ENCODE measurements at regions not wholly inside any gene's neighbourhood (a gene's known extent, or its start where the extent isn't known, plus 50 kb on each side); places are given as distances from the start of the nearest gene placed in this dataset.

DNA sequence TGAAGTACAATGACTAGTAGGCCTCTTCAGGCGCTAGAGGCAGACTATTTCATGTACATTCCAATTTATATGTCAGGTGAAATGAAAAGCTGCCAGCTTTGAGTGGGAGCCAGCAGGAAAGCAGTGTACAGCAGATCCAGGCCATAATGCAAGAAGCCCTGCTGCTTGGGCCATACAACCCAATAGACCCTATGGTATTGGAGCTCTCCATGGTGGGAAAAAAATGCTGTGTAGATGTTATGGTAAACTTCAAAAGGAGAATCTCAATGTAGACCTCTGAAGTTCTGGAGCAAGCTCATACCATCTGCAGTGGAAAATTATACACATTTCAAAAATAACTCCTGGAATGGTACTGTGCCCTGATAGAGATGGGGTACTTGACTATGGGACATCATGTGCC is 71.5 kb upstream of the CD82 start:
- DNase-seq (ENCODE audit: low read depth): no peak

DNA sequence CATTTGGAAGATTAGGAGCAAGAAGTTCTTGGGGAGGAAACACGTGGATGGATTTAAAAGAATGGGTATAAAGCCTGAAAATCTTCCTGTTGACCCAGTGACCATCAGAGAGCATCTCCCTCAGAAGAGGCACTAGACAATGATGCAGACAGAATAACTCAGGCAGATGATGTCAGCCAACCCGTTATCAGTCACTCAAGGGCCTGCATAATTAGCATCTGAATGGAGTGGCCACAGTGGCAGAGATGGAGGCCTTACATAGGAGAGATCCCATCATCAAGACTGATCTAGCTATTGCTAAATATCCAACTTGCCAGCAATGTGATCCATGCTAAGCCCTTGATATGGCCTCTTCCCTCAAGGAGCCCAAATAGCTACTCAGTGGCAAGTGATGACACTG is 70.7 kb upstream of the CD82 start:
- no peak for DNase-seq (ENCODE audit: low read depth)

DNA sequence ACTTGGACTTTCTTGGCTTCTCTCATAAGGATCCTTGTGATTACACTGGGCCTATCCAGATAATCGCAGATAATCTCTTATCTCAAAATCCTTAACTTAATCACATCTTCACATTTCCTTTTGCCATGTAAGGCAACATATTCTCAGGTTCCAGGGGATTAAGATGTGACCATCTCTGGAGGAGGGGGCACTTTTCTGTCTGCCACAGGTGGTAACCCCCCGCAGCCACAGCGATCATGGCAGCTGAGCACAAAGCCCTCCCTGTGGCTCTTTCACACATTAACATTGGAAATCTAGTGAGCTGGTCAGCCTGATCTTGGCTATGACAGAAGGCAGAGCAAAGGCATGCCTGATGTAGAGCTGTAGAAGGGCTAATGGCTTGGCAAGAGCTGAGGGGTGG is 69.1 kb upstream of the CD82 start:
- no peak for DNase-seq (ENCODE audit: low read depth)

GRCh38 chr11:44498089-44498871 is 67.2 kb upstream of the CD82 start:
- no peak for DNase-seq (ENCODE audit: low read depth)

- no peak for DNase-seq (ENCODE audit: low read depth)
These were observed 63.0 kb upstream of the CD82 start for GRCh38 chr11:44502506-44502905.

DNA sequence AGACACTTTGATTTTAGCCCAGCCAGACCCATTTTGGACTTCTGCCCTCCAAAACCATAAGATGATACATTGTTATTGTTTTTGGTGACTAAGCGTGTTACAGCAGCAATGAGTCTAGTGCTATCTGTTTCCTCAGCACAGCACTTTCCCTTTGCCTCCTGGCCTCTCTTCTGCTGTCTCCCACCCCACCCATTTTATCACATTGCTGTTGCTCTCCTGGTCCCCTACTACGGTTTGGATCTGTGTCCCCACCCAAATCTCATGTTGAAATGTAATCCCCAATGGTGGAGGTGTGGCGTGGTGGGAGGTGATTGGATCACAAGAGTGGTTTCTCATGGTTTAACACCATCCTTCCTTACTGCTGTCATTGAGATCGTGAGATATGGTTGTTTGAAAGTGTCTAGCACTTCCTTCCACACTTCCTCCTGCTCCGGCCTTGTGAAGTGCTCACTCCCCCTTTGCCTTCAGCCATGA is 59.8 kb upstream of the CD82 start:
- peak; percentile 20 for DNase-seq (ENCODE audit: low read depth)

DNA sequence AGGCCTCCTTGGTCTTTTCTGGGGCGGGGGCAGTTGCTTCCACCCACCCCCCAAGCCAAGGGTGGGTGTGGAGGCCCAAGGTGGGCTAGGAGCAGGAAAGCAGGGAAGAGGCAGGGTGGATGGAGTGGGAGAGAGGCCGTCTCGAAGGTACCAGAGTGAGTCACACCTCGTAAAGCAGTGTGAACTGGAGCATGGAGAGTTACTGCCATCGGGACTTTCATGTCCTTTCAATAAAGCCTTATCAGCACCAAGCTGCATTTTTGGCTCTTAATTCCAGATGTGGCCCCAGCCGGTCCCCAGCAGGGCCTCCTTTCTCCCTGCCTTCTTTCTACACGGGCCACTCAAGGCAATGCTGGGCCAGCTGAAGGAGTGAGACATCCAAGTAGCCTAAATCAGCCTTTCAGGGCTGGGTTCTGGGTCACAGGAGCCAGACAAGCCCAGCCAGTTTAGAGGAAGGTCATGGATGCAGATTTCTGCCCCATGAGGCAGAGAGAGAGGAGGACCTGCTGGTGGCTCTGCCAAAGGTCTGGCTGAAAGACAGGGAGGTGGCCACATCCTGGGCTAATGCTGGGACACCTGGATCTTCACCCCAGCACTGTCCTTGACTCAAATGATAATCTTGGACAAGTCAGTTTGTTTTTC is 59.0 kb upstream of the CD82 start:
- no peak for DNase-seq (ENCODE audit: low read depth)

DNA sequence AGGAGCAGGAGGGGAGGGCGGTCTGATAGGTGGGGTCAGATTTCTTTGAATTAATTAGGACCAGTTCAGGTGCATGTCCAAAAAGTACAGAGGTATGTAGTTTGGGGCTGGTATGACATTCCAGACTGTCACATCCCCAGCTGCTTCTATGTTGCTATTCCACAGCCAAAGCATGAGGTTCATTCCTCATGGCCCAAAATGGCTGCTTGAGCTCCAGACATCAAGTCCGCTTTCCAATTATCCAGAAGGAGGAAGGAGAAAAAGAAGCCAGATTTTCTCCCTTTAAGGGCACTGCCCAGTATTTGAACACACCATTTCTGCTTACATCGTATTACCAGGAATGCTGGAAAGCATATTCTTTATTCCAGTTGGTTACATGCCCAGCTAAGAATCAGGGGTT is 58.0 kb upstream of the CD82 start:
- DNase-seq (ENCODE audit: low read depth): no peak

DNA sequence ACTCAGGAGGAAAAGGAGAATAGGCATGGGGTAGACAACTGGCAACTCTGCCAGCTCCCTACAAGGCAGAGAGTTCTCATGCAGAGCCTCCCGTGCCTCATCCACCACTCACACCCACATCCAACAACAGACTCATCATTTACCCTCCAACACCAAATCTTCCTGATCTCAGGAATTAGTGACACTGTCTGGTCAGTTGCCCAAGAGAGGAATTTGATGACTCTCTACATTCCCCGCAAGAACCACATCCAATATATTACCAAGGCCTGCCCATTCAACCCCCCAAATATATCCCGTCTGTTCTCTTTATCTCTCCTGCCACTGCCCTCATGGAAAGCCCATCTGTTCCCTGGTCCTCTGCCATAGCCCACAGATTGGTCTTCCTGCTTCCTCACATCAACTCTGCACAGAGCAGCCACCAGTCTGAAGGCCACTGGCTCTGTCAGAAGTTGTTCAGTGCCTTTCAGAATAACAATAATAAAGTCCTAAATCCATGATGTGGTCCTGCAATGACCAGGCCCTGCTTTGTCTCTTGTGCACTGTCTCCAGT is 57.5 kb upstream of the CD82 start:
- no peak for DNase-seq (ENCODE audit: low read depth)

GRCh38 chr11:44509296-44509695 is 56.2 kb upstream of the CD82 start:
- no peak for DNase-seq (ENCODE audit: low read depth)

- DNase-seq (ENCODE audit: low read depth): no peak
These were observed 55.1 kb upstream of the CD82 start for GRCh38 chr11:44510372-44510771.

DNA sequence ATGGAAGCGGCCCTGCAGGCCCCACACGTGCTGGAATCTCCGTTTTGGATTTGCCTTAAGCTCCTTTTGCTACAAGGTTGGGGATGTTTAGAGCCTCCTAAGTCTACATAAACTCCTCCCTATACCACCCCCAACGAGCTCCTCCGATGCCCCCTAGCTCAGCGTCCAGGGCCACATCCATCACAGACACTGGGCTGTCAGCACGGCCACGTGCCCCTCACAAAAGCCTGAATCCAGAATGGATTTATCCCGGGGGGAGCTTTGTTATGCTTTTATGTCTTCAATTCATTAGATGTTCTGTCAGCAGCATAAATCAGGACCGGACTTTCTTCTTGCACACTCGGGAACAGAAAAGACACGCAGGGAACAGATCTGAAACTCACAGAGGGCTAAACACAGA is 52.6 kb upstream of the CD82 start:
- no peak for DNase-seq (ENCODE audit: low read depth)

DNA sequence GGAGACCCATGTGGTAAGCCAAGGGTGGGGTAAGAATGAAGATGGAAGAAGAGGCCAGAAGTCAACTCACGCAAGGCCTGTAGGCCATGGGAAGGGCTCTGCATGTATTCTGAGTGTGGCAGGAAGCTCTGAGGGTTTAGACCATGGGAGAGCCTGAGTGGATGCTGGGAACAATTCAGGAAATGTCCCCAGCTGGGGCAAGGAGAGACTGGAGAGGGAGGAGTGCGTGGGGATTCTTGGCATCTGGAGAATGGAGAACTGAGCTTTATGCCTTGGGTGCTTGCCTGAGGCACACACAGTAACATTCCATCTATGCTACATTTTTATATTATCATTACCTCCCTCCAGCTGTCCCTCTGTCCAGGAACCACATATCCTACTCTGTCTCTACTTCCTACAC is 50.4 kb upstream of the CD82 start:
- DNase-seq (ENCODE audit: low read depth): no peak

Data from fibroblast of gingiva (primary cell).